PC-9 (cell line): ENCODE measurements at regions not wholly inside any gene's neighbourhood (a gene's known extent, or its start where the extent isn't known, plus 50 kb on each side); places are given as distances from the start of the nearest gene placed in this dataset.
"Not testable (repeated sequence)": the region's sequence is repeated elsewhere in the genome, so short reads cannot be mapped to it uniquely, and the experiment has no call there.

Experiments
- BruUV-seq: library from RNA; stranded (reverse); fragments of 400-500 nt; replicated peaks from 2 replicates; lab custom pipeline; 2021; lab: Mats Ljungman, UMichigan
- CTCF ChIA-PET: fragments of 300-600 bp; sonication (Branson Sonifier 250); formaldehyde crosslinking; loops from one replicate; lab custom pipeline; 2022; ENCODE audit warnings: antibody characterized with exemption; lab: Charles Lee
- POLR2A ChIA-PET: fragments of 300-600 bp; sonication (Branson Sonifier 250); formaldehyde crosslinking; loops from one replicate; lab custom pipeline; 2022; ENCODE audit warnings: antibody characterized with exemption; ENCODE audit not compliant: unreplicated experiment; lab: Charles Lee
- DNase-seq, 2 experiments: peaks; one replicate each; pipeline versions ENCODE4 v3.0.0 to v3.0.0-alpha.2; 2015 to 2022; ENCODE audit warnings: mixed read lengths in 1 of 2
- H2AFZ ChIP-seq: fragments of 200-600 bp; sonication (generic); 2 replicates; pipeline ENCODE4 v1.8.1; 2017; ENCODE audit warnings: antibody characterized with exemption
- H3F3A ChIP-seq: fragments of 200-600 bp; sonication (generic); 2 replicates; pipeline ENCODE4 v1.8.1; 2017; ENCODE audit warnings: antibody characterized with exemption, mild to moderate bottlenecking, low read depth; ENCODE audit not compliant: insufficient read depth
- H3K27ac ChIP-seq: fragments of 200-600 bp; sonication (generic); 2 replicates; pipeline ENCODE4 v1.6.1; 2016; ENCODE audit warnings: mixed run types
- H3K27me3 ChIP-seq: fragments of 200-600 bp; sonication (generic); 2 replicates; pipeline ENCODE4 v1.6.1; 2016; ENCODE audit warnings: low read depth, mixed run types; ENCODE audit not compliant: insufficient read depth
- H3K36me3 ChIP-seq: fragments of 200-600 bp; sonication (generic); 2 replicates; pipeline ENCODE4 v1.6.1; 2016; ENCODE audit warnings: low read depth, mixed run types
- H3K4me1 ChIP-seq: fragments of 200-600 bp; sonication (generic); replicated peaks from 2 replicates; pipeline ENCODE4 v1.6.1; 2016; ENCODE audit warnings: mixed run types; ENCODE audit not compliant: insufficient read depth
- H3K4me2 ChIP-seq: fragments of 200-600 bp; sonication (generic); 2 replicates; pipeline ENCODE4 v1.6.1; 2017; ENCODE audit warnings: mixed run types
- H3K4me3 ChIP-seq: fragments of 200-600 bp; sonication (generic); 2 replicates; pipeline ENCODE4 v1.6.1; 2016; ENCODE audit warnings: mixed run types
- H3K79me2 ChIP-seq: fragments of 200-600 bp; sonication (generic); 2 replicates; pipeline ENCODE4 v1.6.1; 2017; ENCODE audit warnings: low read depth, mixed run types
- H3K9me2 ChIP-seq: fragments of 200-600 bp; sonication (generic); 2 replicates; pipeline ENCODE4 v1.8.1; 2017; ENCODE audit warnings: mild to moderate bottlenecking; ENCODE audit not compliant: insufficient read depth
- H3K9me3 ChIP-seq: fragments of 200-600 bp; sonication (generic); 2 replicates; pipeline ENCODE4 v1.8.1; 2016; ENCODE audit warnings: low read depth; ENCODE audit not compliant: insufficient read depth
- H4K20me1 ChIP-seq: fragments of 200-600 bp; sonication (generic); 2 replicates; pipeline ENCODE4 v1.8.1; 2017; ENCODE audit not compliant: insufficient read depth
- EZH2 ChIP-seq: fragments of 200-600 bp; sonication (generic); IDR thresholded peaks from 2 replicates; pipeline ENCODE4 v1.8.0; 2017; ENCODE audit warnings: antibody characterized with exemption, low read depth
- intact Hi-C: fragments of 100-400 bp; cut with micrococcal nuclease; formaldehyde crosslinking; loops from one replicate; pipeline ENCODE4 v1.10.0; 2022; ENCODE audit not compliant: unreplicated experiment
- TF ChIP-seq, protein P1 (sequence below): fragments of 200-600 bp; sonication (generic); conservative IDR thresholded peaks from 2 replicates; pipeline ENCODE4 v1.6.1; 2017; ENCODE audit warnings: mixed run types, antibody characterized with exemption, mild to moderate bottlenecking, moderate library complexity

DNA sequence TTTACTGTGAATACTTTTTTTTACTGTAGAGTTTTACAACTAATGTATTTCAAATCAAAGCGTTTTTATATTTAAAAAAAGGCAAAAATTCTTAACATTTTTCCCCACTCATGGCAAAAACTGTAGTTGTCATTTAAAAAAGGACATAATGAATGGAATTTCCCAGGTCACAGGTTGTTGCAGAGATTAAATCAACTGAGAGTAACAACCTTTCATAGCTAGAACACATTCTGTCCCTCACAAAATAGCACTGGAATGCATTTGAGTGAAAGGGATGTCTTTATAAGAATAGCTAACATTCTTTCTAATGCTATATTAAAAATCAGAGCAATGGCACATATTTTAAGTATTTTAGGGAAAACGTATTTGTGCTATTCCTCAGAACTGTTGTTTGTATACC is 1393.3 kb upstream of the ATXN8OS start:
- Histone ChIP-seq H3F3A (no peaks in the 10 kb centered on the region), H2AFZ (no peak overlapping the region), H3K4me1 (no peaks in the 10 kb centered on the region), H3K9me3 (no peaks in the 10 kb centered on the region), H3K4me3 (no peak overlapping the region), H4K20me1 (no peaks in the 10 kb centered on the region), H3K79me2 (no peaks in the 10 kb centered on the region), H3K9me2 (no peaks in the 10 kb centered on the region), H3K27ac (no peak overlapping the region), H3K4me2 (no peak overlapping the region), H3K27me3 (no peaks in the 10 kb centered on the region), H3K36me3 (no peaks in the 10 kb centered on the region)
- no TSS peak for BruUV-seq
- intact Hi-C loops, result no loop called here
- DNase-seq, result no peak
- ChIA-PET POLR2A (no interaction called here), CTCF (no interaction called here)
- no peak for TF ChIP-seq EZH2
- TF ChIP-seq, protein P1, sequence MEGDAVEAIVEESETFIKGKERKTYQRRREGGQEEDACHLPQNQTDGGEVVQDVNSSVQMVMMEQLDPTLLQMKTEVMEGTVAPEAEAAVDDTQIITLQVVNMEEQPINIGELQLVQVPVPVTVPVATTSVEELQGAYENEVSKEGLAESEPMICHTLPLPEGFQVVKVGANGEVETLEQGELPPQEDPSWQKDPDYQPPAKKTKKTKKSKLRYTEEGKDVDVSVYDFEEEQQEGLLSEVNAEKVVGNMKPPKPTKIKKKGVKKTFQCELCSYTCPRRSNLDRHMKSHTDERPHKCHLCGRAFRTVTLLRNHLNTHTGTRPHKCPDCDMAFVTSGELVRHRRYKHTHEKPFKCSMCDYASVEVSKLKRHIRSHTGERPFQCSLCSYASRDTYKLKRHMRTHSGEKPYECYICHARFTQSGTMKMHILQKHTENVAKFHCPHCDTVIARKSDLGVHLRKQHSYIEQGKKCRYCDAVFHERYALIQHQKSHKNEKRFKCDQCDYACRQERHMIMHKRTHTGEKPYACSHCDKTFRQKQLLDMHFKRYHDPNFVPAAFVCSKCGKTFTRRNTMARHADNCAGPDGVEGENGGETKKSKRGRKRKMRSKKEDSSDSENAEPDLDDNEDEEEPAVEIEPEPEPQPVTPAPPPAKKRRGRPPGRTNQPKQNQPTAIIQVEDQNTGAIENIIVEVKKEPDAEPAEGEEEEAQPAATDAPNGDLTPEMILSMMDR, result no peak

DNA sequence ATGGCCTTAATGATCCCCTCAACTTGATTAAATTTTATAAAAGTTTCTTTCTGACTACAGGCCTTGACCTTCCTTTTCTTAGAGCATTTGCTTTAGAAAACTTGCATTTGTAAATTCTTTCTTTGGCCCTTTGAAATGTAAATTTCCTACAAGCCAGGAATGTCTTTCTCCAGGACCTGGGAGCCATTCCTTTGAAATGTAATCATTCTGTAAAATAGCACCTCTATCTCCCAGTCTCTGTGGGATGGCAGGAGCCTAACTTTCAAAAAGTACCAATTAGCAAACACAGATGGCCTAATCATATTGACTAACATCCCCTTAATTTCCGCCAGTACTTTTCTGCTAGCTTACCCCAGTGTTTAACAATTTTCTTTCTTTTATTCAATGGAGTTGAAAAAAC is 1394.2 kb upstream of the ATXN8OS start:
- Histone ChIP-seq H3K4me2 (no peak overlapping the region), H3K9me2 (no peaks in the 10 kb centered on the region), H3K4me3 (no peak overlapping the region), H2AFZ (no peak overlapping the region), H3K4me1 (no peaks in the 10 kb centered on the region), H4K20me1 (no peaks in the 10 kb centered on the region), H3K27me3 (no peaks in the 10 kb centered on the region), H3K36me3 (no peaks in the 10 kb centered on the region), H3K79me2 (no peaks in the 10 kb centered on the region), H3K27ac (no peak overlapping the region), H3K9me3 (no peaks in the 10 kb centered on the region), H3F3A (no peaks in the 10 kb centered on the region)
- no peak for DNase-seq
- CTCF ChIA-PET, result no interaction called here
- no peak for TF ChIP-seq EZH2
- TF ChIP-seq, protein P1, result no peak
- BruUV-seq, result no TSS peak
- intact Hi-C loops, result no loop called here
- POLR2A ChIA-PET, result no interaction called here

DNA sequence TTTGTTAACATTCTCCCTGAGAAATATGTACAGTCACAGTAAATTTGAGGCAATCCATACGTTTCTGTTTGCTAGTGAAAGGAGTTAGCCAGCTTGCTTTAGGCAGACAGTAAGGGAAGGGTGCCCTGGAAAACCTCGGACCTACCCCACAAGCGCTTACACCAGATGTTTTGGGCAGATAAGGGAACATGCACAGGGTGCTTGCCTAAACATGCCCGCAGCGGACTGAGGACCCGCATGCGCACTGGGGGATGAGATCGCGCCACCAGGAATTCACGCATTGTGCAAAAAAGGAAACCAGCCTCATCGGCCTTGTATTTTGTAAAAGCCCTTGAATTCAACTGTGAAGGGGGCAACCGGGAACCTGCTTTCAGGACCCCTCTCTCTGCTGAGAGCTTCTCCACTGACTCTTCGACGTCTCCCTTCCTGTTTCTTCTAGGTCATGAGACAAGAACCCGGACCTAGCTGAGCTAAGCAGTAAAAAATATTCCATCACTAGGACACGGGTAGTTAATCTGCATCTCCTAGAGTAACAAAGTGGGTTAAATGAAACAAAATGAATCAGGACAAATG is 1399.2 kb upstream of the ATXN8OS start:
- no TSS peak for BruUV-seq
- Histone ChIP-seq H3K4me2 (no peak overlapping the region), H3F3A (no peaks in the 10 kb centered on the region), H3K9me2 (no peaks in the 10 kb centered on the region), H3K27me3 (no peaks in the 10 kb centered on the region), H3K36me3 (no peaks in the 10 kb centered on the region), H3K4me1 (no peaks in the 10 kb centered on the region), H3K79me2 (no peaks in the 10 kb centered on the region), H2AFZ (no peak overlapping the region), H3K27ac (no peak overlapping the region), H3K9me3 (no peaks in the 10 kb centered on the region), H3K4me3 (no peak overlapping the region), H4K20me1 (no peaks in the 10 kb centered on the region)
- CTCF ChIA-PET, result no interaction called here
- no peak for DNase-seq
- POLR2A ChIA-PET, result no interaction called here
- TF ChIP-seq, protein P1, result no peak
- no peak for TF ChIP-seq EZH2
- intact Hi-C loops, result no loop called here

DNA sequence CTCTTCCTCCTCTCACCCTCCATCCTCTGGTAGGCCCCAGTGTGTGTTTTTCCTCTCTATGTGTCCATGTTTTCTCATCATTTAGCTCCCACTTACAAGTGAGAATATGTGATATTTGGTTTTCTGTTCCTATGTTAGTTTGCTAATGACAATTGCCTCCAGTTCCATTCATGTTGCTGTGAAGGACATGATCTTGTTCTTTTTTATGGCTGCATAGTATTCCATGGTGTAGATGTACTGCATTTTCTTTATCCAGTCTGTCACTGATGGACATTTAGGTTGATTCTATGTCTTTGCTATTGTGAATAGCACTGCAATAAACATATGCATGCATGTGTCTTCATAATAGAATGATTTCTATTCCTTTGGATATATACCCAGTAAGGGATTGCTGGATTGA is 1401.6 kb upstream of the ATXN8OS start:
- H3K4me2 ChIP-seq, H3K36me3 ChIP-seq, H3K4me3 ChIP-seq, H2AFZ ChIP-seq, H3K79me2 ChIP-seq, H4K20me1 ChIP-seq, BruUV-seq, H3K9me3 ChIP-seq, H3K9me2 ChIP-seq, H3F3A ChIP-seq, intact Hi-C loops, POLR2A ChIA-PET, H3K27me3 ChIP-seq, H3K27ac ChIP-seq, CTCF ChIA-PET, H3K4me1 ChIP-seq, DNase-seq: not testable (repeated sequence)
